HepG2 (cell line): ENCODE measurements at regions not wholly inside any gene's neighbourhood (a gene's known extent, or its start where the extent isn't known, plus 50 kb on each side); places are given as distances from the start of the nearest gene placed in this dataset.

Source experiments
- ATAC-seq: fragments of 200-7000 bp; cut with Tn5 transposase; 3 replicates; pipeline ENCODE4 v1.9.1; 2020; ENCODE audit warnings: mild to moderate bottlenecking, moderate library complexity
- BruUV-seq: library from RNA; stranded (reverse); fragments of 400-500 nt; replicated peaks from 2 replicates; lab custom pipeline; 2021; lab: Mats Ljungman, UMichigan
- CTCF ChIA-PET: fragments of 300-600 bp; formaldehyde crosslinking; extraction: SDS; loops from one replicate; lab custom pipeline; 2021; ENCODE audit warnings: low total read pairs, inconsistent platforms, low intra/inter-chr PET ratio; lab: Yijun Ruan, JAX
- POLR2A ChIA-PET: fragments of 350-600 bp; sonication (Branson Sonifier 250); formaldehyde crosslinking; loops from one replicate; lab custom pipeline; 2020; ENCODE audit warnings: antibody characterized with exemption, inconsistent platforms; lab: Yijun Ruan, JAX
- DNase-seq: peaks from one replicate; pipeline ENCODE4 v3.0.0-alpha.2; 2015; ENCODE audit warnings: low spot score
- FAIRE-seq: peaks from 3 replicates; lab custom pipeline; 2011; peaks lifted over from hg19 to GRCh38; lab: Jason Lieb, UNC
- H2AFZ ChIP-seq: one replicate; pipeline ENCODE4 v1.6.1; 2011; ENCODE audit warnings: low read length, inconsistent platforms
- H3K27ac ChIP-seq: fragments of 300-600 bp; 3 replicates; pipeline ENCODE4 v1.8.0; 2011; ENCODE audit warnings: mixed run types, mild to moderate bottlenecking, mixed read lengths, low read length, inconsistent platforms; ENCODE audit not compliant: insufficient read depth; ENCODE audit errors: extremely low read length
- H3K27me3 ChIP-seq, 2 experiments: fragments of 200-600 bp in 1 of 2; 2 replicates in 1 of 2; 3 replicates in 1 of 2; pipeline versions ENCODE4 v1.6.0 to v1.8.0; 2011; ENCODE audit warnings: low read length in 2 of 2, mild to moderate bottlenecking in 2 of 2, moderate library complexity in 2 of 2, inconsistent platforms in 1 of 2; ENCODE audit not compliant: insufficient read depth in 2 of 2, control insufficient read depth in 1 of 2
- H3K36me3 ChIP-seq, 2 experiments: fragments of 200-600 bp in 1 of 2; replicated peaks in 1 of 2; 2 replicates in 1 of 2; 3 replicates in 1 of 2; pipeline versions ENCODE4 v1.5.1 to v1.8.0; 2011; ENCODE audit warnings: low read length in 2 of 2, inconsistent platforms in 1 of 2; ENCODE audit not compliant: insufficient read depth in 2 of 2, control insufficient read depth in 1 of 2
- H3K4me1 ChIP-seq: 2 replicates; pipeline ENCODE4 v1.5.1; 2012; ENCODE audit warnings: low read length, inconsistent platforms; ENCODE audit not compliant: insufficient read depth
- H3K4me2 ChIP-seq: 2 replicates; pipeline ENCODE4 v1.6.0; 2011; ENCODE audit warnings: low read depth, low read length, inconsistent platforms
- H3K4me3 ChIP-seq, 3 experiments: fragments of 200-600 bp in 1 of 3; sonication (generic), shearing (Covaris generic) in 1 of 3; replicated peaks in 1 of 3; 2 replicates each; pipeline ENCODE4 v1.5.1; 2011 to 2016; ENCODE audit warnings: low read length in 3 of 3, inconsistent platforms in 2 of 3, low read depth in 2 of 3, mild to moderate bottlenecking in 2 of 3, control low read depth in 1 of 3, mixed read lengths in 1 of 3; ENCODE audit not compliant: insufficient read depth in 1 of 3
- H3K79me2 ChIP-seq: one replicate; pipeline ENCODE4 v1.6.1; 2011; ENCODE audit warnings: low read length, inconsistent platforms; ENCODE audit not compliant: insufficient read depth
- H3K9ac ChIP-seq: 2 replicates; pipeline ENCODE4 v1.6.0; 2011; ENCODE audit warnings: mild to moderate bottlenecking, low read depth, low read length, inconsistent platforms; ENCODE audit not compliant: insufficient read depth
- H3K9me3 ChIP-seq: 2 replicates; pipeline ENCODE4 v1.5.1; 2012; ENCODE audit warnings: mild to moderate bottlenecking, low read length
- H4K20me1 ChIP-seq: 2 replicates; pipeline ENCODE4 v1.6.0; 2011; ENCODE audit warnings: inconsistent platforms, mild to moderate bottlenecking, low read length, moderate library complexity; ENCODE audit not compliant: insufficient read depth
- GABPA ChIP-seq, 2 experiments: IDR thresholded peaks; 2 replicates each; pipeline ENCODE4 v1.6.1; 2011 to 2016; ENCODE audit warnings: low read depth in 2 of 2, low read length in 1 of 2, missing biosample characterization in 1 of 2, missing genetic modification characterization in 1 of 2
- KDM5A ChIP-seq: fragments of 200-600 bp; sonication (generic); IDR thresholded peaks from 2 replicates; pipeline ENCODE4 v1.7.0; 2018; ENCODE audit warnings: antibody characterized with exemption, mild to moderate bottlenecking, low read length, borderline replicate concordance
- TRAFD1 ChIP-seq: sonication (generic); formaldehyde crosslinking; IDR thresholded peaks from 2 replicates; pipeline ENCODE4 v1.5.1; 2020; ENCODE audit warnings: missing genetic modification reagents, mild to moderate bottlenecking, borderline replicate concordance
- ZNF549 ChIP-seq: sonication (generic); formaldehyde crosslinking; IDR thresholded peaks from 2 replicates; pipeline ENCODE4 v1.5.0; 2020; ENCODE audit warnings: missing genetic modification reagents
- WGBS: methylation state at CpG from one replicate; pipeline ENCODE4 v1.1.6; 2017; ENCODE audit warnings: low lambda C conversion rate; 5-methylcytosine and 5-hydroxymethylcytosine counted together
- in situ Hi-C: cut with HindIII; loops from 2 replicates; pipeline ENCODE4 v1.10.0; 2017; ENCODE audit warnings: low pct_unique_long_range_greater_than_20kb; ENCODE audit not compliant: extremely low pct_ligation_motif_present
- intact Hi-C: fragments of 100-400 bp; cut with micrococcal nuclease; formaldehyde crosslinking; loops from one replicate; pipeline ENCODE4 v1.10.0; 2022; ENCODE audit not compliant: unreplicated experiment
- TF ChIP-seq, protein P1 (sequence below): IDR thresholded peaks from 2 replicates; pipeline ENCODE4 v1.6.1; 2018; ENCODE audit warnings: missing genetic modification reagents
- TF ChIP-seq, protein P2 (sequence below): sonication (generic); IDR thresholded peaks from 2 replicates; pipeline ENCODE4 v1.6.1; 2016; ENCODE audit warnings: low read depth, borderline replicate concordance

- Histone ChIP-seq H3K27me3 (peaks cover 3 to 16% of the 10 kb centered on the region in 2 experiments; a peak in 3 of 5 replicates), H3K4me2 (no peak overlapping the region), H4K20me1 (no peaks in the 10 kb centered on the region), H3K4me1 (no peaks in the 10 kb centered on the region), H3K9me3 (no peaks in the 10 kb centered on the region), H3K36me3 (no peaks in the 10 kb centered on the region), H3K79me2 (no peaks in the 10 kb centered on the region), H3K9ac (no peak overlapping the region), H3K4me3 (no peak overlapping the region), H2AFZ (no peak overlapping the region), H3K27ac (no peak overlapping the region)
- WGBS = 5% methylated on average over 2 of the region's 3 CpGs
- BruUV-seq = no TSS peak
- in situ Hi-C loops (no loop called here), intact Hi-C loops (no loop called here)
- no peak for TF ChIP-seq ZNF549 (CRISPR knock-in tag)
- TF ChIP-seq, protein P1, sequence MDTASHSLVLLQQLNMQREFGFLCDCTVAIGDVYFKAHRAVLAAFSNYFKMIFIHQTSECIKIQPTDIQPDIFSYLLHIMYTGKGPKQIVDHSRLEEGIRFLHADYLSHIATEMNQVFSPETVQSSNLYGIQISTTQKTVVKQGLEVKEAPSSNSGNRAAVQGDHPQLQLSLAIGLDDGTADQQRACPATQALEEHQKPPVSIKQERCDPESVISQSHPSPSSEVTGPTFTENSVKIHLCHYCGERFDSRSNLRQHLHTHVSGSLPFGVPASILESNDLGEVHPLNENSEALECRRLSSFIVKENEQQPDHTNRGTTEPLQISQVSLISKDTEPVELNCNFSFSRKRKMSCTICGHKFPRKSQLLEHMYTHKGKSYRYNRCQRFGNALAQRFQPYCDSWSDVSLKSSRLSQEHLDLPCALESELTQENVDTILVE = no peak
- no peak for TF ChIP-seq GABPA (IDR thresholded peaks at IDR 0.05; ENCODE audit: low read depth, low read length)
- TF ChIP-seq GABPA (CRISPR knock-in tag; IDR thresholded peaks at IDR 0.05; ENCODE audit: low read depth) = peak; percentile 44; the same call in 1 of the 2 replicates
- TF ChIP-seq TRAFD1 = no peak
- ChIA-PET CTCF (no interaction called here), POLR2A (no interaction called here)
- DNase-seq (no peak), ATAC-seq (no peak), FAIRE-seq (no peak)
These were observed 68.8 kb upstream of the MYLIP start for GRCh38 chr6:16060039-16060438.

DNA sequence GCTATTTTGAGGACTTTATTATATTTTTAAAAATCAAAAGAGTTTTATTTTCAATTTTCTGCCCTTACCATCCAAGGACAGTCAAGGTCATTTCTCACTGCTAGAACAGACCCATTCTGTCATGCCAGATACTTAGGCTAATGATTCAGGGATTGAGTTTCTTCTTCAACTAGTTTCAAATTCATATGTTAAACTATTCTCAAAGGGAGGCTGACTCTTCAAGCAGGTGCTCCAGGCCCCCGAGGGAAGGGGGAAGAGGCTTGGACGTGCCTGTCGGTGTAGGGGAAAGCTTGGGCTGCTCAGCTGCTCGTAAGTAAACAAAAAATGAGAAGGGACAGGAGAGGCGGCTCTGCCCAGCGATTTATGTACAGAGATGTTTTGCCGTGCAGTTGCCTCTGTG is 69.4 kb upstream of the MYLIP start:
- 4% methylated on average over 7 of the region's 7 CpGs for WGBS
- POLR2A ChIA-PET = no interaction called here
- FAIRE-seq = no peak

More for the DNA sequence above, 69.4 kb upstream of the MYLIP start:
- Histone ChIP-seq H3K27ac (no peak overlapping the region), H3K4me1 (no peaks in the 10 kb centered on the region), H3K9ac (no peak overlapping the region), H4K20me1 (no peaks in the 10 kb centered on the region), H3K4me3 (no peak overlapping the region), H3K27me3 (peaks cover 3 to 16% of the 10 kb centered on the region in 2 experiments; a peak in 3 of 5 replicates), H2AFZ (no peak overlapping the region), H3K9me3 (no peaks in the 10 kb centered on the region), H3K36me3 (no peaks in the 10 kb centered on the region), H3K4me2 (no peak overlapping the region), H3K79me2 (no peaks in the 10 kb centered on the region)
- intact Hi-C loops = no loop called here
- TF ChIP-seq, protein P2, sequence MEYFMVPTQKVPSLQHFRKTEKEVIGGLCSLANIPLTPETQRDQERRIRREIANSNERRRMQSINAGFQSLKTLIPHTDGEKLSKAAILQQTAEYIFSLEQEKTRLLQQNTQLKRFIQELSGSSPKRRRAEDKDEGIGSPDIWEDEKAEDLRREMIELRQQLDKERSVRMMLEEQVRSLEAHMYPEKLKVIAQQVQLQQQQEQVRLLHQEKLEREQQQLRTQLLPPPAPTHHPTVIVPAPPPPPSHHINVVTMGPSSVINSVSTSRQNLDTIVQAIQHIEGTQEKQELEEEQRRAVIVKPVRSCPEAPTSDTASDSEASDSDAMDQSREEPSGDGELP = peak; percentile 34; the same call in 1 of the 2 replicates
- no peak for TF ChIP-seq KDM5A
- CTCF ChIA-PET = no interaction called here
- no TSS peak for BruUV-seq
- in situ Hi-C loops = no loop called here
- no peak for DNase-seq
- no peak for ATAC-seq
